ENCODE measurements at regions not wholly inside any gene's neighbourhood (a gene's known extent, or its start where the extent isn't known, plus 50 kb on each side); places are given as distances from the start of the nearest gene placed in this dataset.
A peak's percentile ranks its signal among the peaks of the same experiment; 100 is the strongest.
"Not testable (repeated sequence)": the region's sequence is repeated elsewhere in the genome, so short reads cannot be mapped to it uniquely, and the experiment has no call there.

DNA sequence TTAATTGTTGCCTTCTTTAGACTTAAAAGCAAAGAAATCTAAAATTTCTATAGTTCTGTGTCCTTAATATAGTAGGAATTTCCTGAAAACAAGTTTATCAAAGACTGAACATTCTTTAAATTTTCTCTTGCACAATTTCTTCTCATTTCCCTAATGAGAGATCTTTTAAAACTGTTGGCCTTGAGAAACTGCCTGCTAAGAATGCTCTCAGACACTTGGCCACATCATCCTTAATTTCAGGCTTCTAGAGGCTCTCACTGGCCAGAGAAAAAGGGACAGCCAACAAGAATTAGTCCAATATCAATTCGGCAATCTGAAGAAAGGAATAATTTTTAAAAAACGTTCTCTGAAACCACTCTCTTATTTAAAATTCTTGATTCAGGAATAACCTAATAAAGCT is 167.0 kb upstream of the CREB1 start:
- Histone ChIP-seq H3K27me3 (ENCODE audit: insufficient read depth, low read length) (no peaks in the 10 kb centered on the region), H3K4me1 (ENCODE audit: insufficient read depth, low read length) (peaks cover 2% of the 10 kb centered on the region), H2AFZ (ENCODE audit: low read depth, low read length) (peak overlapping the region; percentile 15), H3K9me3 (ENCODE audit: low read length) (no peaks in the 10 kb centered on the region), H3K36me3 (ENCODE audit: insufficient read depth, low read length) (no peaks in the 10 kb centered on the region), H3K4me3 (ENCODE audit: low read length) (no peak overlapping the region)

DNA sequence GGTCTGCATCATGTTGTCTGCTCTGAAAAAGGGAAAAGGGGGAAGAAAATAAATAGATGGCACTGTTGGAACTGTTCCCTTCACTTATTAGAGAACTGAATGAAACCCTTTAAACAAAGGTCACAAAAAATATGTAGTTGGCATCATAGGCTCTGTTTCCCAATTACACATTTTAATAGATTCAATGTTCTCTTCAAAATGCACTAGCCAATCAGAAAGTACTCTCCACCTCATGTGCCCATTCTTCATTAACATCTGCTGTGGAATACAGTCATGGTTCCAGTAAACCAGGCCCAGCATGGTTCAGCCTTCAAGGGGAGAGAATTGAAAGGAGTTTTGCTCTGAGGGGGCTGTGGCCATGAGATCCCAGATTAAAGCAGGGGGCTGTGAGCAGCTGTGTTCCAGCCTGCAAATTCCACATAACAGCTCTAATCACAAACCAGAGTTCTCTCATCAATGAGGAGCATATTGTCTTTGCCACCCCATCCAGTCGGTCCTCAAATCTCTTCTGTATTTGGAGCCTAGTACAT is 165.9 kb upstream of the CREB1 start:
- H3K27me3 ChIP-seq (ENCODE audit: insufficient read depth, low read length): no peaks in the 10 kb centered on the region
- no peaks in the 10 kb centered on the region for H3K9me3 ChIP-seq (ENCODE audit: low read length)
- H3K36me3 ChIP-seq (ENCODE audit: insufficient read depth, low read length): no peaks in the 10 kb centered on the region

DNA sequence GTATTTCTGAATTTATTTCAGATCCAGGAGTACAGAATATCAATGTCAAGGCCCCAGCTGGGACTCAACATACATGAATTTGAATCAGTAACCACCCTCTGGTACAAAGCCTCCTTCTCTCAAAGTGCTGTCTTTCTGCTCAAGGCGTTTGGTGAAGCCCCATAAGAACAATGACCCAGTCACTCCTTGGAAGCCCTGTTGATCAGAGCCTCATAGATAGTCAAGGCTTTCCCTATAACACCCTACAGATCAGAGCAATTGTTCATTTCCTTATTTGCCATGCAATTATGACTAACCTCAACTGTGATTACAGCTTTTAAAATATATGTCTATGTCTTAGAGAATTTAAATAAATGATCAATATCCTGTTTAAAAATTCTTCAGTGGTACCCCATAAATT is 159.1 kb upstream of the CREB1 start:
- no peak overlapping the region for H2AFZ ChIP-seq (ENCODE audit: low read depth, low read length)
- H3K4me1 ChIP-seq (ENCODE audit: insufficient read depth, low read length): peaks cover 27% of the 10 kb centered on the region
- no peaks in the 10 kb centered on the region for H3K36me3 ChIP-seq (ENCODE audit: insufficient read depth, low read length)
- H3K9me3 ChIP-seq (ENCODE audit: low read length): peaks cover 1% of the 10 kb centered on the region
- H3K27me3 ChIP-seq (ENCODE audit: insufficient read depth, low read length): no peaks in the 10 kb centered on the region
- H3K4me3 ChIP-seq (ENCODE audit: low read length): no peak overlapping the region

More for the DNA sequence above, 165.9 kb upstream of the CREB1 start:
- Histone ChIP-seq H2AFZ (ENCODE audit: low read depth, low read length) (no peak overlapping the region), H3K4me3 (ENCODE audit: low read length) (no peak overlapping the region), H3K4me1 (ENCODE audit: insufficient read depth, low read length) (peaks cover 9% of the 10 kb centered on the region)

DNA sequence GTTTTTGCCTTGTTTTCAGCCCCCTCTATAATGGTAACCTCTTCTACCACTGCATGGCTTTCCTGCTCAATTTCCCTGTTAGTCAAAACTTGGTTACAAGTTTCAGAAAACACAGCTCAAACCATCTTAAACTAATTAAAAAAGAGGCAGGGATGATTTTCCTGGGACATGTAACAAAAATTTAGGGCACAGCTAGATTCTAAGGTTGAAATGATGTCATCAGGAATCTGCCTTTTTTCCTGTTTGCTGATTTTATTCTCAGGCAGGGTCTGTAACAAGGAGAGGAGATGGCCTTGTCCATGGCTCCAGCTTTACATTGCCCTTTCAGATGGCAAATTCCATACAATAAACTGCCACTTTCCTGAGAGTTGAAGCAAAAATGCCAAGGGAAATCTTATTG is 157.9 kb upstream of the CREB1 start:
- Histone ChIP-seq H3K4me1 (ENCODE audit: insufficient read depth, low read length) (peaks cover 25% of the 10 kb centered on the region), H3K9me3 (ENCODE audit: low read length) (peaks cover 3% of the 10 kb centered on the region), H3K27me3 (ENCODE audit: insufficient read depth, low read length) (no peaks in the 10 kb centered on the region), H3K4me3 (ENCODE audit: low read length) (no peak overlapping the region), H2AFZ (ENCODE audit: low read depth, low read length) (no peak overlapping the region), H3K36me3 (ENCODE audit: insufficient read depth, low read length) (no peaks in the 10 kb centered on the region)

DNA sequence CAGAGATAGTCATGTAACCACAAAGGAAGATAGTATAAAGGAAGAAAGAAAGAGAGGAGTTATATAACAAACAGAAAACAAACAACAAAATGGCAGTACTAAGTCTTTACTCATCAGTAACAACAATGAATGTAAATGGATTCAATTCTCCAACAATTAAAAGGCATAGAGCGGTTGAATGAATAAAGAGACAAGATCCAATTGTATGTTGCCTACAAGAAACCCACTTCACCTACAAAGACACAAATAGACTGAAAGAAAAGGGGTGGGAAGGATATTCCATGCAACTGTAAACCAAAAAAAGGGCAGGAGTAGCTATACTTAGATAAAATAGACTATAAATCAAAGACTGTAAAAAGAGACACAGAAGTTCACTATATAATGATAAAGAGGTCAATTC is 157.3 kb upstream of the CREB1 start:
- H3K9me3 ChIP-seq (ENCODE audit: low read length): peaks cover 3% of the 10 kb centered on the region
- H3K36me3 ChIP-seq (ENCODE audit: insufficient read depth, low read length): no peaks in the 10 kb centered on the region
- no peaks in the 10 kb centered on the region for H3K27me3 ChIP-seq (ENCODE audit: insufficient read depth, low read length)
- no peak overlapping the region for H2AFZ ChIP-seq (ENCODE audit: low read depth, low read length)
- H3K4me1 ChIP-seq (ENCODE audit: insufficient read depth, low read length): peaks cover 25% of the 10 kb centered on the region
- H3K4me3 ChIP-seq (ENCODE audit: low read length): no peak overlapping the region

- Histone ChIP-seq H3K36me3 (ENCODE audit: insufficient read depth, low read length) (no peaks in the 10 kb centered on the region), H3K4me1 (ENCODE audit: insufficient read depth, low read length) (peaks cover 4% of the 10 kb centered on the region), H3K4me3 (ENCODE audit: low read length) (no peak overlapping the region), H3K27me3 (ENCODE audit: insufficient read depth, low read length) (no peaks in the 10 kb centered on the region), H2AFZ (ENCODE audit: low read depth, low read length) (no peak overlapping the region), H3K9me3 (ENCODE audit: low read length) (peaks cover 3% of the 10 kb centered on the region)
Observed at GRCh38 chr2:207375207-207375875, 154.4 kb upstream of the CREB1 start.

DNA sequence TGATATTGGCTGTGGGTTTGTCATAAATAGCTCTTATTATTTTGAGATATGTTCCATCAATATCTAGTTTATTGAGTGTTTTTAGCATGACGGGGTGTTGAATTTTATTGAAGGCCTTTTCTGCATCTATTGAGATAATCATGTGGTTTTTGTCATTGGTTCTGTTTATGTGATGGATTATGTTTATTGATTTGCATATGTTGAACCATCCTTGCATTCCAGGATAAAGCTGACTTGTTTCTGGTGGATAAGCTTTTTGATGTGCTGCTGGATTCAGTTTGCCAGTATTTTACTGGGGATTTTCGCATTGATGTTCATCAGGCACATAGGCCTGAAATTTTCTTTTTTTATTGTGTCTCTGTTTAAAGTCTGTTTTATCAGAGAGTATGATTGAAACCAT is 151.1 kb upstream of the CREB1 start:
- not testable (repeated sequence) for H3K36me3 ChIP-seq (ENCODE audit: insufficient read depth, low read length); H2AFZ ChIP-seq (ENCODE audit: low read depth, low read length); H3K9me3 ChIP-seq (ENCODE audit: low read length); H3K4me1 ChIP-seq (ENCODE audit: insufficient read depth, low read length); H3K4me3 ChIP-seq (ENCODE audit: low read length); H3K27me3 ChIP-seq (ENCODE audit: insufficient read depth, low read length)

GRCh38 chr2:207385076-207385475 is 144.7 kb upstream of the CREB1 start:
- Histone ChIP-seq H3K4me3 (ENCODE audit: low read length) (no peak overlapping the region), H2AFZ (ENCODE audit: low read depth, low read length) (no peak overlapping the region), H3K27me3 (ENCODE audit: insufficient read depth, low read length) (no peaks in the 10 kb centered on the region), H3K4me1 (ENCODE audit: insufficient read depth, low read length) (peaks cover 6% of the 10 kb centered on the region), H3K9me3 (ENCODE audit: low read length) (peaks cover 3% of the 10 kb centered on the region), H3K36me3 (ENCODE audit: insufficient read depth, low read length) (no peaks in the 10 kb centered on the region)

DNA sequence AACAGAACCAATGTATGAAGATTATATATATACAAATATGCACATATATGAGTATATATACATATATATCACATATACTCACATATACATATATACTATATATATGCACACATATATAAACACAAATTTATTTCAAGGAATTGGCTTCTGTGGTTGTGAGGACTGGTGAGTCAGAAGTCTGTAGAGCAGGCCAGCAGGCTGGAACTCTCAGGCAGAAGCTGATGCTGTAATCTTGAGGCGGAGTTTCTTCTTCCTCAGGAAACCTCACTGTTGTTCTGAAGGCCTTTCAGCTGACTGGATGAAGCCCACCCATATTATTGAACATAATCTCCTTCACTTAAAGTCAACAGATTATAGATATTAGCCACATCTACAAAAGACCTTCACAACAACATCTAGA is 143.9 kb upstream of the CREB1 start:
- Histone ChIP-seq H3K4me1 (ENCODE audit: insufficient read depth, low read length) (peaks cover 6% of the 10 kb centered on the region), H3K9me3 (ENCODE audit: low read length) (peaks cover 3% of the 10 kb centered on the region), H3K4me3 (ENCODE audit: low read length) (no peak overlapping the region), H3K27me3 (ENCODE audit: insufficient read depth, low read length) (no peaks in the 10 kb centered on the region), H3K36me3 (ENCODE audit: insufficient read depth, low read length) (no peaks in the 10 kb centered on the region), H2AFZ (ENCODE audit: low read depth, low read length) (no peak overlapping the region)

DNA sequence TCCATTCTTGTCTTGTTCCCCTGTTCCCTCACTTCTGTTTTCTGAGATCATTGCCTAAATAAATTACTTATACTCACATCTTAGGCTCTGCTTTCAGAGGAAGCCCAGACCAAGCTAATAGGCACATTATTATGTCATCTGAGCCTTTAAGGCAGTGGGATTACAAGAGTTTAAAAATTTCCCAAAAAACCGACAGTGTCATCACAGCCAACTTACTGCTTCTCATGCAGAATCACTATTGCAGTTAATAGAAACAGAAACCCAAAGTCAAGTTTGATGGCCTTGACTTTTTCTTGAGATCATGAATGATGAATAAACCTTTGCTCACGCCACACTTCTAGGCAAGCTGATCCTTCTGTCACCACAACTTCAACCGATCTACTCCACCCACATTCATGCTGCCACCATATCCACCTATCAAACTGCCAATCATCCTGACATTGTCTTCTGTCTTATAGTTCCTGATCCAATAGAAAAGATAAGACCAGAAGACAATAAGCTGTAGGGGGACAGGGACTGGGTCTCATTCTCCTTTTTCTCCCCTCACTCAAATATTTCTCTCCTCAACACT is 142.7 kb upstream of the CREB1 start:
- Histone ChIP-seq H2AFZ (ENCODE audit: low read depth, low read length) (no peak overlapping the region), H3K36me3 (ENCODE audit: insufficient read depth, low read length) (no peaks in the 10 kb centered on the region)

GRCh38 chr2:207390302-207391095 is 139.3 kb upstream of the CREB1 start:
- Histone ChIP-seq H3K4me1 (ENCODE audit: insufficient read depth, low read length) (no peaks in the 10 kb centered on the region), H3K27me3 (ENCODE audit: insufficient read depth, low read length) (no peaks in the 10 kb centered on the region), H3K36me3 (ENCODE audit: insufficient read depth, low read length) (no peaks in the 10 kb centered on the region), H3K9me3 (ENCODE audit: low read length) (peaks cover 1% of the 10 kb centered on the region), H2AFZ (ENCODE audit: low read depth, low read length) (no peak overlapping the region), H3K4me3 (ENCODE audit: low read length) (no peak overlapping the region)

More for the DNA sequence above, 142.7 kb upstream of the CREB1 start:
- H3K9me3 ChIP-seq (ENCODE audit: low read length): peaks cover 1% of the 10 kb centered on the region
- no peak overlapping the region for H3K4me3 ChIP-seq (ENCODE audit: low read length)
- peaks cover 6% of the 10 kb centered on the region for H3K4me1 ChIP-seq (ENCODE audit: insufficient read depth, low read length)
- no peaks in the 10 kb centered on the region for H3K27me3 ChIP-seq (ENCODE audit: insufficient read depth, low read length)

DNA sequence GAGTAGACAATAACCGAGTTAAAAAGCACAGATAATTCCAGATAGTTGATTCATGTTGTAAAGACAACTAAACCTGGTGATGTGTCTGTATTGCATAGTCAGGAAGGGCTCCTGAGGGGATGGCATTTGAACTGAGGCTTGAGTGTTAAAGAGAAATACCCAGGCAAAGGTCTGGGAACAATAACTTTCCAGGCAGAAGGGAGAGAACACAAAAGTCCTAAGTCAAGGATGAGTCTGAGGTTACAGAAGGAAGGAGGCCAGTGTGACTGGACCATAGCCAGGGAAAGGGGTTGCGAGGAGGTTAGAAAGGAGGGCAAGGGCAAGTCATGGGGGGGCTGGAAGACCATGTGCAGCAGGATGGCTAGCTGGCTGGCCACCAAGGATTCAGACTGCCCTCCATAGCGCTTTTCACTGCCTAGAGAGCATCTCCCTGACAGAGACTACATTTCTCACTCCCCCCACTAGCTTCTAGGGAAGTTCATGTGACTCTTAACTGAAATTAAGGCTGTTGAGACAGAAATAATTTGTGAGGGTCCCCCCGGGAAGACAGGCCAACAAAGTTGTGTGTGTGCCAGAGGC is 135.5 kb upstream of the CREB1 start:
- H3K36me3 ChIP-seq (ENCODE audit: insufficient read depth, low read length): no peaks in the 10 kb centered on the region
- no peaks in the 10 kb centered on the region for H3K27me3 ChIP-seq (ENCODE audit: insufficient read depth, low read length)
- no peak overlapping the region for H3K4me3 ChIP-seq (ENCODE audit: low read length)
- peaks cover 5% of the 10 kb centered on the region for H3K4me1 ChIP-seq (ENCODE audit: insufficient read depth, low read length)
- H2AFZ ChIP-seq (ENCODE audit: low read depth, low read length): no peak overlapping the region
- peaks cover 1% of the 10 kb centered on the region for H3K9me3 ChIP-seq (ENCODE audit: low read length)

Measured in neuron (in vitro differentiated cells).